ENCODE measurements at regions not wholly inside any gene's neighbourhood (a gene's known extent, or its start where the extent isn't known, plus 50 kb on each side); places are given as distances from the start of the nearest gene placed in this dataset.

GRCh38 chr2:153770359-153770991, 101.2 kb upstream of the GALNT13 start:
- no peaks in the 10 kb centered on the region for H3K36me3 ChIP-seq
- no peak overlapping the region for H3K4me2 ChIP-seq
- TF ChIP-seq Cebpa-rat (IDR thresholded peaks at IDR 0.05) = no peak
- no peaks in the 10 kb centered on the region for H3K27me3 ChIP-seq
- no peak overlapping the region for H3K4me3 ChIP-seq
- no peaks in the 10 kb centered on the region; a peak in 1 of 20 replicates for H3K4me1 ChIP-seq
- no peaks in the 10 kb centered on the region for H4K20me1 ChIP-seq
- H3K27ac ChIP-seq = no peak overlapping the region
- no peak overlapping the region for H3K9ac ChIP-seq
- peaks cover 32 to 56% (median 47%) of the 10 kb centered on the region in 11 experiments for H3K9me3 ChIP-seq (replicated peaks in 1 of 11)

GRCh38 chr2:153780241-153780640, 91.5 kb upstream of the GALNT13 start:
- Histone ChIP-seq H3K36me3 (no peaks in the 10 kb centered on the region), H3K9ac (no peak overlapping the region), H3K9me3 (replicated peaks in 1 of 11) (peaks cover 0 to 10% (median 0%) of the 10 kb centered on the region in 11 experiments; a peak in 3 of 22 replicates), H3K4me3 (no peak overlapping the region), H3K27me3 (no peaks in the 10 kb centered on the region), H3K27ac (no peak overlapping the region), H4K20me1 (no peaks in the 10 kb centered on the region), H3K4me1 (no peaks in the 10 kb centered on the region), H3K4me2 (no peak overlapping the region)
- no peak for TF ChIP-seq Cebpa-rat (IDR thresholded peaks at IDR 0.05)

- Histone ChIP-seq H4K20me1 (no peaks in the 10 kb centered on the region), H3K4me2 (no peak overlapping the region), H3K9ac (no peak overlapping the region), H3K27me3 (no peaks in the 10 kb centered on the region), H3K27ac (no peak overlapping the region), H3K36me3 (no peaks in the 10 kb centered on the region), H3K9me3 (replicated peaks in 1 of 11) (peaks cover 0 to 18% (median under 1%) of the 10 kb centered on the region in 11 experiments; a peak in 8 of 22 replicates), H3K4me3 (no peak overlapping the region), H3K4me1 (no peaks in the 10 kb centered on the region)
- no peak for TF ChIP-seq Cebpa-rat (IDR thresholded peaks at IDR 0.05)
Measured at GRCh38 chr2:153786016-153786415, 85.7 kb upstream of the GALNT13 start.

DNA sequence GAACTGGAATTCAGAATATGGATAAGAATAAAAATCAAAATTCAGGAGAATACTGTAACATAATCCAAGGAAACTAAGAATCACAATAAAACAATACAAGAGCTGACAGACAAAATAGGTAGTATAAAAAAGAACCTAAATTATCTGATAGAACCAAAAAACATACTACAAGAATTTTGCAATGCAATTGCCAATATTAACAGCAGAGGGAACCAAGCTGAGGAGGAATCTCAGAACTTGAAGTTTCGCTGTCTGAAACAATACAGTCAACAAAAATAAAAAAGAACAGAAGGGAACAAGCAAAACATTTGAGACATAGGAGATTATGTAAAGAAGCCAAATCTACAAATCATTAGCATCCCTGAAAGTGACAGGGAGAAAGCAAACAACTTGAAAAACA, 84.1 kb upstream of the GALNT13 start:
- no peaks in the 10 kb centered on the region for H3K4me1 ChIP-seq
- no peak overlapping the region for H3K9ac ChIP-seq
- TF ChIP-seq Cebpa-rat (IDR thresholded peaks at IDR 0.05) = no peak
- no peak overlapping the region for H3K27ac ChIP-seq
- no peaks in the 10 kb centered on the region for H4K20me1 ChIP-seq
- no peak overlapping the region for H3K4me2 ChIP-seq
- H3K9me3 ChIP-seq (replicated peaks in 1 of 11) = peaks cover 0 to 27% (median 11%) of the 10 kb centered on the region in 11 experiments; a peak in 14 of 22 replicates
- no peaks in the 10 kb centered on the region for H3K27me3 ChIP-seq
- H3K36me3 ChIP-seq = no peaks in the 10 kb centered on the region
- no peak overlapping the region for H3K4me3 ChIP-seq

GRCh38 chr2:153802671-153803070, 69.1 kb upstream of the GALNT13 start:
- Histone ChIP-seq H3K27me3 (no peaks in the 10 kb centered on the region), H3K9ac (no peak overlapping the region), H3K9me3 (replicated peaks in 1 of 11) (peaks cover 0 to 10% (median 0%) of the 10 kb centered on the region in 11 experiments; a peak in 3 of 22 replicates), H4K20me1 (no peaks in the 10 kb centered on the region), H3K4me2 (peak overlapping the region in 5 of 11 experiments; percentile 41 to 52 (median 50); a peak in 8 of 22 replicates), H3K4me1 (peaks cover 0 to 54% (median 23%) of the 10 kb centered on the region in 10 experiments; a peak in 14 of 20 replicates), H3K27ac (no peak overlapping the region), H3K4me3 (no peak overlapping the region), H3K36me3 (no peaks in the 10 kb centered on the region)
- TF ChIP-seq Cebpa-rat (IDR thresholded peaks at IDR 0.05) = no peak

DNA sequence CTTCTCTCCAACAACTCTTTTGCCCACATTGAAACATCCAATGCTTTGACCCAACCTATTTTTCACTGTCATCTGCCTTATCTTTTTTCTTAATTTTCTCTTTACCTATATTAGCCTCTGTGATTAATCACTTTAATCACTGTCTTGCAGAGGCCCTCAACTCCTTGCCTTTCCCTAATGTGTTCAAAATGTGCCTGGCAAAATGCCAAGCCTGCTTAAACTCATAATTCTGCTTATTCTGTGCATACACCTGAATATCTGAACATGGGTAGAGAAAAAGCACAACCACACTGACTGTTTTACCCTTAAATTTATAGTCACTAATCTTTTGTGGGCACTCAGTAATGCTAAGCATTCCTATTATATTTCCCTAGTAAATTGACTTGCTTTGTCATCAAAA, 63.0 kb upstream of the GALNT13 start:
- no peak overlapping the region for H3K27ac ChIP-seq
- H3K4me3 ChIP-seq = no peak overlapping the region
- H3K27me3 ChIP-seq = no peaks in the 10 kb centered on the region
- no peaks in the 10 kb centered on the region for H3K36me3 ChIP-seq
- TF ChIP-seq Cebpa-rat (IDR thresholded peaks at IDR 0.05) = no peak
- no peaks in the 10 kb centered on the region for H4K20me1 ChIP-seq
- no peak overlapping the region for H3K9ac ChIP-seq
- no peak overlapping the region for H3K4me2 ChIP-seq
- H3K4me1 ChIP-seq = no peaks in the 10 kb centered on the region
- peaks cover 0 to 5% (median 0%) of the 10 kb centered on the region in 11 experiments; a peak in 5 of 22 replicates for H3K9me3 ChIP-seq (replicated peaks in 1 of 11)

DNA sequence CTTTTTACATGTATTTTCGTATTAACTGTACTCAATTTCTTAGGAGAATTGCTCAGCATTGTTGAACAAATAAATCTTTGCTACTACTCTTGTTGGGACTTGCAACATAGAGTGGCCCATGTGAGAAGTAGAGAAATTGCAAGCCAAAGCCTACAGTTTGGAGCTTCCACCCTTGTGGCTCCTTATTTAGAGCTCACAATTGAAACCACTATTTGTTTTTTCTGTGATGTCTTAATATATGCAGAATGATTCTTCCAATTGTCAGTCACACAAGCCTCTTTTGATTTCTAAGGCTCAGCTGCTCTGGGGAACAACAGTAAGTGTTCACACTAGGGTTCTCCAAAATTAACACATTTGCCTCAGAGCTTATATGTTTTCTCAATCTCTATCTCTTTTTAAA, 60.2 kb upstream of the GALNT13 start:
- no peaks in the 10 kb centered on the region for H3K36me3 ChIP-seq
- no peak overlapping the region for H3K27ac ChIP-seq
- H3K27me3 ChIP-seq = no peaks in the 10 kb centered on the region
- no peak overlapping the region for H3K4me3 ChIP-seq
- no peaks in the 10 kb centered on the region for H4K20me1 ChIP-seq
- no peak for TF ChIP-seq Cebpa-rat (IDR thresholded peaks at IDR 0.05)
- no peak overlapping the region for H3K9ac ChIP-seq
- no peaks in the 10 kb centered on the region for H3K4me1 ChIP-seq
- peaks cover 0 to 4% (median 0%) of the 10 kb centered on the region in 11 experiments; a peak in 3 of 22 replicates for H3K9me3 ChIP-seq (replicated peaks in 1 of 11)
- no peak overlapping the region for H3K4me2 ChIP-seq

DNA sequence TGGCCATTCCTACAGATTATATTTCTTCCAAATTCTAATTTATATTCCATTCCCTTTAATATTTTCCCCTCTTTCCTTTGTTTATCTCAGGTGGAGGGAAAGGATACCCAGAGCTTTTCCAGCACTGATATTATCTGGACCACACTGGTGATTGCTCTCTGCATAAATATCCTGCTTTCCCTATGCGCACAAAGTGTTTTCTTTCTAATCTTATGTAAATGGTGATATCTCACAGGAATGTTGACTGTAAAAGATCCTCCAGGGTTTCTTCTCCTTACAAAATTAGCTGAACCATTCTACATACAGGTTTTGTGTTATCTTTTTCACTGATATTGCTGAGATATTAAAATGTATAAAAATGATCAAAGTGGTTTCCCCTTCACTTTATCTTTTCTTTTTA, 59.1 kb upstream of the GALNT13 start:
- no peak overlapping the region for H3K4me2 ChIP-seq
- no peaks in the 10 kb centered on the region for H4K20me1 ChIP-seq
- no peak overlapping the region for H3K27ac ChIP-seq
- no peak overlapping the region for H3K4me3 ChIP-seq
- peaks cover 0 to 4% (median 0%) of the 10 kb centered on the region in 11 experiments; a peak in 3 of 22 replicates for H3K9me3 ChIP-seq (replicated peaks in 1 of 11)
- no peaks in the 10 kb centered on the region for H3K36me3 ChIP-seq
- no peak for TF ChIP-seq Cebpa-rat (IDR thresholded peaks at IDR 0.05)
- H3K27me3 ChIP-seq = no peaks in the 10 kb centered on the region
- H3K4me1 ChIP-seq = no peaks in the 10 kb centered on the region
- no peak overlapping the region for H3K9ac ChIP-seq

DNA sequence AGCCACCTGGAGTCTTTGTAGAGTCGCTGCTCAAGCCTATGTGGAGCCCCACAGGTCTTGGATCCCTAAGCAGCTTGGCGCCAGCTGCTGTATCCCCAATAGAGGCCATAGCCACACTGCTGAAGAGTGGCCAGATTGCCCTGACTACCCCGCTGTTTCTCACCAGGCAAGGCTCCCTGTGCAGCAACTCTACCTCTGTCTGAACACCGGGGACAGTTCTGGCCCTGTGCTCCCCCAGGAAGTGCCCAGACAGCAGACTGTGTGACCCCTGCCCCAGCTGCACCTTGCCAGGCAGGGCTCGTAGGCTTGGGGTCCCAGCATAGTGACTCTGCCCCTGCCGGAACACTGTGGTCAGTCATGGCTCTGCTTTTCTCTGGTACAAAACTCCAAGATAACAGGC, 53.5 kb upstream of the GALNT13 start:
- no peak for TF ChIP-seq Cebpa-rat (IDR thresholded peaks at IDR 0.05)
- Histone ChIP-seq H3K4me1 (peaks cover 0 to 7% (median under 1%) of the 10 kb centered on the region in 10 experiments; a peak in 5 of 20 replicates), H3K4me3 (no peak overlapping the region), H4K20me1 (no peaks in the 10 kb centered on the region), H3K4me2 (no peak overlapping the region), H3K9me3 (replicated peaks in 1 of 11) (peaks cover 0 to 27% (median 14%) of the 10 kb centered on the region in 11 experiments; a peak in 7 of 22 replicates), H3K27me3 (no peaks in the 10 kb centered on the region), H3K36me3 (no peaks in the 10 kb centered on the region), H3K27ac (no peak overlapping the region), H3K9ac (no peak overlapping the region)

- H3K9me3 ChIP-seq (replicated peaks in 1 of 11) = peaks cover 0 to 27% (median 14%) of the 10 kb centered on the region in 11 experiments; a peak in 7 of 22 replicates
- H4K20me1 ChIP-seq = no peaks in the 10 kb centered on the region
- H3K36me3 ChIP-seq = no peaks in the 10 kb centered on the region
- no peak for TF ChIP-seq Cebpa-rat (IDR thresholded peaks at IDR 0.05)
- H3K4me1 ChIP-seq = peaks cover 0 to 15% (median 5%) of the 10 kb centered on the region in 10 experiments; a peak in 10 of 20 replicates
- no peak overlapping the region for H3K4me3 ChIP-seq
- H3K27ac ChIP-seq = no peak overlapping the region
- no peak overlapping the region for H3K9ac ChIP-seq
- no peak overlapping the region for H3K4me2 ChIP-seq
- no peaks in the 10 kb centered on the region for H3K27me3 ChIP-seq
Measured at GRCh38 chr2:153819074-153819473, 52.6 kb upstream of the GALNT13 start.
